Type B pancreatic cell (in vitro differentiated cells): ENCODE measurements at regions not wholly inside any gene's neighbourhood (a gene's known extent, or its start where the extent isn't known, plus 50 kb on each side); places are given as distances from the start of the nearest gene placed in this dataset.

Source experiments
- DNase-seq: peaks from one replicate; pipeline ENCODE4 v3.0.0; 2021; ENCODE audit warnings: mixed read lengths; ENCODE audit not compliant: unreplicated experiment; ENCODE audit errors: extremely low spot score
- H3K27ac Mint-ChIP-seq: 2 replicates; pipeline ENCODE4 v1.8.0; 2021; ENCODE audit warnings: mild to moderate bottlenecking, mixed read lengths
- H3K27me3 Mint-ChIP-seq: 2 replicates; pipeline ENCODE4 v1.8.0; 2021; ENCODE audit warnings: mixed read lengths
- H3K36me3 Mint-ChIP-seq: 2 replicates; pipeline ENCODE4 v1.8.0; 2021; ENCODE audit warnings: mixed read lengths
- H3K4me1 Mint-ChIP-seq: one replicate; pipeline ENCODE4 v1.8.0; 2021; ENCODE audit warnings: mixed read lengths; ENCODE audit not compliant: unreplicated experiment
- H3K4me3 Mint-ChIP-seq: 2 replicates; pipeline ENCODE4 v1.8.0; 2021; ENCODE audit warnings: mild to moderate bottlenecking, mixed read lengths
- H3K9me3 Mint-ChIP-seq: 2 replicates; pipeline ENCODE4 v1.8.0; 2021; ENCODE audit warnings: mixed read lengths
- TF ChIP-seq, protein P1 (sequence below): fragments of 200-600 bp; sonication (generic); conservative IDR thresholded peaks from 2 replicates; pipeline ENCODE4 v1.5.0; 2021; ENCODE audit warnings: antibody characterized with exemption, mild to moderate bottlenecking

DNA sequence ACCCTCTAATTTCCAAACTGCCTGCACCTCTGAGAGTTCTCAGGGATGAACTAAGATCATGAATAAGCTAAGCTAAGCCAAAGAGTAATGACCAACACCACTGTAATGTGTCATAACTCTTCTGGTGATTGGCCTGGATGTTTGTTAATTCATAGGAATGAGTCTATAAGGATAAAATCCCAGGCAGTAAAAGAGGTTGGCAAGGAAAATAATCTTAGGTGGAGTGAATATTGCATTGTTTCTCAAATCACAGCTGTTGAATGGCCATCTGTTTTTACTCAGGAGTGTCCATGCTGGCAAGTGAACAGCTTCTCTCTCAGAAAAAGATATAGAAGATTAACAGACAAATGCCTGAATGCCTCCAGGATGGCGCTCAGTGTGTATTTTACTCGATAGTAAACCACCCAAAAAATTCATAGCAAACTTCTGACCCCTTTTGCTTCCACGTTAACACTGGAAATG is 60.8 kb upstream of the GLS start:
- no peak overlapping the region for H3K27ac Mint-ChIP-seq
- TF ChIP-seq, protein P1, sequence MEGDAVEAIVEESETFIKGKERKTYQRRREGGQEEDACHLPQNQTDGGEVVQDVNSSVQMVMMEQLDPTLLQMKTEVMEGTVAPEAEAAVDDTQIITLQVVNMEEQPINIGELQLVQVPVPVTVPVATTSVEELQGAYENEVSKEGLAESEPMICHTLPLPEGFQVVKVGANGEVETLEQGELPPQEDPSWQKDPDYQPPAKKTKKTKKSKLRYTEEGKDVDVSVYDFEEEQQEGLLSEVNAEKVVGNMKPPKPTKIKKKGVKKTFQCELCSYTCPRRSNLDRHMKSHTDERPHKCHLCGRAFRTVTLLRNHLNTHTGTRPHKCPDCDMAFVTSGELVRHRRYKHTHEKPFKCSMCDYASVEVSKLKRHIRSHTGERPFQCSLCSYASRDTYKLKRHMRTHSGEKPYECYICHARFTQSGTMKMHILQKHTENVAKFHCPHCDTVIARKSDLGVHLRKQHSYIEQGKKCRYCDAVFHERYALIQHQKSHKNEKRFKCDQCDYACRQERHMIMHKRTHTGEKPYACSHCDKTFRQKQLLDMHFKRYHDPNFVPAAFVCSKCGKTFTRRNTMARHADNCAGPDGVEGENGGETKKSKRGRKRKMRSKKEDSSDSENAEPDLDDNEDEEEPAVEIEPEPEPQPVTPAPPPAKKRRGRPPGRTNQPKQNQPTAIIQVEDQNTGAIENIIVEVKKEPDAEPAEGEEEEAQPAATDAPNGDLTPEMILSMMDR: no peak
- no peak overlapping the region for H3K4me3 Mint-ChIP-seq

DNA sequence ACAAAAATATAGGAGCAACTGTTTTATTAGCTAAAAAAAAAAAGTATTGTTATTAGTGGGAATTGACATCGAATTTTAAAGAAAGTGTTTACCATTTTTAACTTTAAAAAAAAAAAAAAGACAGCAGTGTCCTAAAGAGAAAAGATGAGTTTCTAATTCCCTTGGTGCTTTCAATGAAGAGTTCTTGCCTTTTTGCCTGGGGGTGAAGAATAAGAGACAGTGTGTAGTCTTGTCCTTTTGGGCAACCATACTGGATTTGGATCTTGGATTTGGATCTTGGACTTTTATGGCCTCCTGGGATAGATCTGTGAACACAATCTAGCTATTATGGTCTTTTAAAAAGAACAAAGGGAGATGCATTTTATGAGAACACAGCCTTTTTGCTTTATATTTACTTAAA is 60.2 kb upstream of the GLS start:
- TF ChIP-seq, protein P1: no peak
- no peaks in the 10 kb centered on the region for H3K27me3 Mint-ChIP-seq
- H3K4me3 Mint-ChIP-seq: no peak overlapping the region
- H3K27ac Mint-ChIP-seq: no peak overlapping the region
- no peaks in the 10 kb centered on the region for H3K36me3 Mint-ChIP-seq
- peaks cover 18% of the 10 kb centered on the region for H3K4me1 Mint-ChIP-seq
- no peak for DNase-seq
- H3K9me3 Mint-ChIP-seq: peaks cover 9% of the 10 kb centered on the region

More for the DNA sequence above, 60.8 kb upstream of the GLS start:
- H3K9me3 Mint-ChIP-seq: peaks cover 9% of the 10 kb centered on the region
- no peak for DNase-seq
- no peaks in the 10 kb centered on the region for H3K27me3 Mint-ChIP-seq
- H3K4me1 Mint-ChIP-seq: peaks cover 18% of the 10 kb centered on the region
- H3K36me3 Mint-ChIP-seq: no peaks in the 10 kb centered on the region

DNA sequence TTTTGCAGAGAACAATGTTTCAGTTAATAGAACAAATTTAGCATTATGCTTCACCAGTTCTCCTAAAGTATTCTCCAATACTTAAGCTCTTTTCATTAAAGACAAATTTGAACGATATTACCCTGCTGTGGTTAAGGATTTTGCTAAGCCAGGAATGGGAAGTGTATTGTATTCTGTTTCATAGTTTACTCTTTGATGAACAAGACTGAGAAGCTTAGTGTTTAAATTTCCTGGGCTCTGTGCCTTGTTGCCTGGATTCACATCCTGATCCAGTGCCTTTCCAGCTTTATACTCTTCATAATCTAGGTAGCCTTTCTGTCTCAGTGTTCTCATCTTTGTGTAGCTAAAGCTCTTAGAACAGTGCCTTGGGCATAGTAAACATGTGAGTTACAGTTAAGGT is 58.6 kb upstream of the GLS start:
- Mint-ChIP-seq H3K27me3 (no peaks in the 10 kb centered on the region), H3K9me3 (peaks cover 4% of the 10 kb centered on the region)

DNA sequence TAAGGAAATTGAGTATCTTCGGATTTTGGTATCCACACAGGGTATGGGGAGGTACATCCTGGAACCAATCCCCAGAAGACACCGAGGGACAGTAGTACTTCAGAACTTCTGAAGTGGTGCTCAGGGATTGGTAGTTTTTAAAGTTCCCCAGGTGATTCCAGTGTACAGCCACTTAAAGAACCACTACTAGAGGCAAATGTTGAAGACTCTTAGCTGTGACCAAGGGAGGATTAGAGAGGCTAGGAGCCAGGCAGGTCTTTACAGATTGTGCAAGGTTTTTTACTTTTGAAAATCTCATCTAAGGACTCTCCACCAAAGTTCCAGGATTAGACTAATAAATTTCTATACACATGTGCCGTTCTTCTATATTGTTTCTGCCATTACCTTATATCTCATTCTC is 52.9 kb upstream of the GLS start:
- DNase-seq: no peak
- Mint-ChIP-seq H3K36me3 (no peaks in the 10 kb centered on the region), H3K9me3 (no peaks in the 10 kb centered on the region), H3K4me3 (no peak overlapping the region), H3K27me3 (no peaks in the 10 kb centered on the region), H3K27ac (no peak overlapping the region), H3K4me1 (no peaks in the 10 kb centered on the region)
- TF ChIP-seq, protein P1: no peak

More for the DNA sequence above, 58.6 kb upstream of the GLS start:
- TF ChIP-seq, protein P1: no peak
- H3K4me1 Mint-ChIP-seq: peaks cover 18% of the 10 kb centered on the region
- DNase-seq: no peak
- H3K36me3 Mint-ChIP-seq: no peaks in the 10 kb centered on the region
- H3K27ac Mint-ChIP-seq: no peak overlapping the region
- H3K4me3 Mint-ChIP-seq: no peak overlapping the region

DNA sequence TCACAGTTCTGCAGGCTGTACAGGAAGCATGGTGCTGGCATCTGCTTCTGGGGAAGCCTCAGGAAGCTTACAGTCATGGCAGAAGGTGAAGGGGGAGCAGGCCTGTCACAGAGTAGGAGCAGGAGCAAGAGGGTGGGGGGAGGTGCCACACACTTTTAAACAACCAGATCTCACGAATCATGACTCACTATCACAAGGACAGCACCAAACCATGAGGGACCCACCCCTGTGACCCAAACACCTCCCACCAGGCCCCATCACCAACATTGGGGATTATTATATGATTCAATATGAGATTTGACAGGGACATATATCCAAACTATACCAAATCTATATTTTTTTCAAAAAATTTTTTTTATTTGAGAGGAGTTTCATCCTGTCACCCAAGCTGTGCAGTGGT is 51.0 kb upstream of the GLS start:
- H3K4me3 Mint-ChIP-seq: no peak overlapping the region
- TF ChIP-seq, protein P1: no peak

More for the DNA sequence above, 51.0 kb upstream of the GLS start:
- Mint-ChIP-seq H3K27ac (no peak overlapping the region), H3K4me1 (no peaks in the 10 kb centered on the region), H3K27me3 (peaks cover 3% of the 10 kb centered on the region), H3K9me3 (no peaks in the 10 kb centered on the region), H3K36me3 (no peaks in the 10 kb centered on the region)
- DNase-seq: no peak
